GM21381 (cell line): ENCODE measurements at regions not wholly inside any gene's neighbourhood (a gene's known extent, or its start where the extent isn't known, plus 50 kb on each side); places are given as distances from the start of the nearest gene placed in this dataset.

Source experiments
- ATAC-seq: cut with Tn5 transposase; IDR thresholded peaks from one replicate; pipeline ENCODE4 v1.9.1; 2021; ENCODE audit warnings: mild to moderate bottlenecking, moderate library complexity; ENCODE audit not compliant: unreplicated experiment

DNA sequence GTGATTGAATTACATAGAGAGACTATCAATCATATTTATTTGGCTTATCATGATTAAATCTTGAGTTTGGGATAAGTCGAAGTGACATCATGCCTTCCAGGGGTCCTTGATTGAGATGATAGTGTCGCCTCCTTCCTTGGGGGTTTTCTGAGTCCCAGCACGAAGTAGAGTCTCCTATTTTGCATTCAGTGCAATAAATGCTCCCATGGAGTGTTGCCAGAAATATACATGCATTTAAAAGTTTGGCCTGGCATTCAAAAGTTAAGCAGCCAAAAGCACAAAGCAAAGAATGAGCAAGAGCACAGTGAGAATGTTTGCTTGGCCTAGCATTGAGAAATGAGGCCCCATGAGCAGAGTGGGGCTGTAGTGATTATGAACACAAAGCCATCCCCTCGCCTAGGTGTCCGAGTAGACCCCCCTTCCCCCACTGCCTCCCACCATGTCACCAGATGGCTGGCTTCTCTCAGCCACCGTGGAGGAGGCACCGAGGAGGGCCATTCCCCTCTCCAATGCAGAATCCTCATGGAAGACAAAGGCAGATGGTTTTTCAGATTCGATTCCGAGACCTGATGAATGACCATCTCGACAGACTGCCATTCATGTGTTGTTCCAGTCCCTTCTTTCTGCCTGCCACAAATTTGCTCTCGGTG lies 58.8 kb upstream of the UBL3 start:
- no peak for ATAC-seq

DNA sequence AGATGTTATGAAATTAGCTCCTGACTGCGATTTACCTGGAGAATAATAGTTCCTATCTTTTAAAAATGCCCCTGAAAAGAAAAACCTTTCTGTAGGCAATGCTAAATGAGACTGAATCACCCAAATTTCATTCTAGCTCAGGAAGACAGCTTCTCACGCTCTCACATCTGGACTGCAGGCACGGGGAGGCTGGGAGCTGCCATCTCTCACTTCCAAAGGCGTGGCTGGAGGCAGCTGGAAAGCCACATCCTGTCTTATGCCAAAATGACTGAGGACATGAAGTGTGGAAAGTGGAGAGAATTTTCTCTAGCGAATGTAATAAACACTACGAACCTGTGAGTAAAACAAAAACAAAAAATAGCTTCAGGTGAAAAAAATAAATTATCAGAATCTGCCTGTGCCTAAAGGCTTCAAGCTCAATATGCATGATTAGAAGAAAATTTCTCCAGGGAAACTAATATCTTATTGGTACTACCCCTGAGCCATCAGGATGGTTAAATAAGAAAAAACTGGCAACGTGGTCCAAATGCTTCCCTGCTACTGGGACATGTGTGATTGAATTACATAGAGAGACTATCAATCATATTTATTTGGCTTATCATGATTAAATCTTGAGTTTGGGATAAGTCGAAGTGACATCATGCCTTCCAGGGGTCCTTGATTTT lies 58.1 kb upstream of the UBL3 start:
- no peak for ATAC-seq

DNA sequence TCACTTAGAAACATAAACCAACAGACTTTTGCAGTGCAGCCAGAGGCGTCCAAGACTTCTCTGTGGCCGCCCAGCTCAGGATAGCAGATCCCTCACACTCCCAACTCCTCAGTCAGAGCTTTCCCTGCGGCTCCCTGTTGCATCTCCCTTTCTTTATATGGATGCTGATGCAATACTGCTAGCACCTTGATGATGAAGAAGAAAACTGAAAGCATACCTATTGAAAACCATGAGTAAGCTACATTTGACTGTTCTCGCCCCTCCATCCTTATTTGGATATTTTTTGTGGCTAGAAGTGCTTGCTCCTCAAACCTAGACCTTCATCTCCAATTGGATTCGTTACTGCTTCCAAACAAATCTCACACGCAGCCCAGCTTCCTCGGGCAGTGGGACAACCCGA lies 57.3 kb upstream of the UBL3 start:
- ATAC-seq = no peak

DNA sequence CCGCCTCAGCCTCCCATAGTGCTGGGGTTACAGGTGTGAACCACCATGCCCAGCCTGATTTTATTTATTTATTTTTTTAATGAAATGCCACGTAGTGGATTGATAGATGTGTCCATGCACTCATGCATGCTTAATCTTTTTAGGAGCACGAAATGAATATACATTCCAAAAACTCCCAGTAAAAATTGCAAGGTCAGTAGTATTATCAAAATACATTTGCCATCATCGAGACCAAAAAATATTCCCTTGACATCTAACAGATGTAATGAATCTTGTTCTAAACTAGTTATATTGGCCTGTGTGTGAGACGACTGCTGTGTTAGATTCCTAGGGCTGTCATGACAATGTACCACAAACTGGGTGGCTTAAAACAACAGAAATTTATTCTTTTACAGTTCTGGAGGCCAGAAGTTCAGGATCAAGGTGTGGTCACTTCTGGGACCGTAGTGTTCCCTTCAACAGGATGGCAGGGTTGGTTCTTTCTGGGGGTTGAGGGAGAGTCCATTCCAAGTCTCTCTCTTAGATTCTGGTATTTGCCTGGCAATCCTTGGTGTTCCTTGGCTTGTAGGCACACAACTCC lies 56.1 kb upstream of the UBL3 start:
- no peak for ATAC-seq

DNA sequence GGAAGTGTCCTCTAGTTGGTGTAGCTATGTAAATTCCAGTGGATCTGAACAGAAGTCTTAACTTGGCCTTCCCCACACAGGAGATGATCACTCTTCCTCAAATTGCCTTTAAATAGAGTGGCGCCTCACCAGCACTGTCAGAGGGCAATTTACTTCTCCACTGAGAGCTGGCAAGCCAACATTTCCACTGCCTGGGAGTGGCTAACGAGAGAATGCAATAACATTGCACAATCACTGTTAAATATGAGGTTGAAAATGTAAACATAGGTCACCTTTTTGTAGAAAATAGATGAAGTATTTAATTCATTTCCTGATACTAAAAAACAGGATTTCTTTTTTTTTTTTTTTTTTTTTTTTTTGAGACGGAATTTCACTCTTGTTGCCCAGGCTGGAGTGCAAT lies 55.4 kb upstream of the UBL3 start:
- no peak for ATAC-seq

DNA sequence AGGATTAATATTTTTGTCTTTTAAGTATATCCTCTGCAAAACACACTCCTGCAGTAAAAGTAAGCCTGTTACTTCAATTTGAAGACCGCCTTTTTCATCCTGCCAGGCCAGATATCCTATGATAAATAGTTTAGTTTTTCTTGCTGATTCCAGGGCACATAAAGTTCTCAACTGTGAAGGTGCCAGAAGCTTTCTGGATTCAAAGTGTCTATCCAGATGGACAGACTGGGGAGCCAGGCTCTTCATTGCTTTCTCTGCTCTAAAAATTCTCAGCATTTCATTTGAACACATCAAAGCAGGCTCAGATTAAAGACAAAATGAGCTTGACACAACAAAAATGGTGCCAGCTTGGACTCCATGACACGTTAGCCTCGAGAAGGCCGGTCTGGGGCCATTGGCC lies 53.6 kb upstream of the UBL3 start:
- no peak for ATAC-seq

DNA sequence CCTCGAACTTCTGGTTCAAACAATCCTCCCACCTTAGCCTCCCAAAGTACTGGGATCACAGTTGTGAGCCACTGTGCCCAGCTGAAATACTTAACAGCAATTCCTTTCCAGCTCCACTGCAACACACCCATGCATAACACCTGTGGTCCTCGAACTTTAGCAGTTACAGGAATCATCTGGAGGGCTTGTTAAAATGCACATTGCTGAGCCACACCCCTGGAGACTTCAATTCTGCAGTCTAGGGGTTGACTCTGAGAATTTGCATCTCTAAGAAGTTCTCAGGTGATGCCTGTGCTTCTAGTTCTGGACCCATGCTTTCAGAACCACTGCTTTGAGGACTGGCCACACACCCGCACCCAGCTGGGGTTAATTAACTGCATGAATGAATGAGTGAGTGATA lies 53.1 kb upstream of the UBL3 start:
- ATAC-seq = no peak

DNA sequence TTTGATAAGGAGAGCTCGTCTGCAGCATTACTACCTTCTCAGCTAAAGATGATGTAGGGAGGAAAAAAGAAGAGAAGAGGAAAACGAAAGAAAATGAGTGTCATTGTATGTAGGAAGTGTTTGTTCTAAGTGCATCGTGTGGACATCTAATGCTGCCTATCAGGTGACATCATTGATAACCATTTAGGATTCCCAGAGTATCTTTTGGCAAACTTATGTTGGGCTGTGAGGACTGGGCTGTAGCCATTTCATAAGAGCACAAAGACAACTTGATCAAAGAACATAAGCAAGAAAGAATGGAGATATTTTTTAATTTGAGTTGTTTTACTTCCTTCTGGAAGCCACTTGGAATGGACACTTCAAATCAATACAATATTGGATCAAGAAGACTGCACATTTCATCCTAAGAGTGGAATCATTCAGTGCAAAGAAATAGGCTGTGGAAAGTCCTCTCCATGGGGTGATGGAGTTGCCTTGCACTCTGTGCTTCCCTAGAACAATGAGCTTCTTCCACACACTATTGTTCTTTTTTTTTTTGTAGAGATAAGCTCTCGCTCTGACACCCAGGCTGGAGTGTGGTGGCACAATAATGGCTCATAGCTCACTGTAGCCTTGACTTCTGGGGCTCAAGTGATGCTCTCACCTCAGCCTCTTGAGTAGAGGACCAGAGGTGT lies 52.4 kb upstream of the UBL3 start:
- no peak for ATAC-seq

DNA sequence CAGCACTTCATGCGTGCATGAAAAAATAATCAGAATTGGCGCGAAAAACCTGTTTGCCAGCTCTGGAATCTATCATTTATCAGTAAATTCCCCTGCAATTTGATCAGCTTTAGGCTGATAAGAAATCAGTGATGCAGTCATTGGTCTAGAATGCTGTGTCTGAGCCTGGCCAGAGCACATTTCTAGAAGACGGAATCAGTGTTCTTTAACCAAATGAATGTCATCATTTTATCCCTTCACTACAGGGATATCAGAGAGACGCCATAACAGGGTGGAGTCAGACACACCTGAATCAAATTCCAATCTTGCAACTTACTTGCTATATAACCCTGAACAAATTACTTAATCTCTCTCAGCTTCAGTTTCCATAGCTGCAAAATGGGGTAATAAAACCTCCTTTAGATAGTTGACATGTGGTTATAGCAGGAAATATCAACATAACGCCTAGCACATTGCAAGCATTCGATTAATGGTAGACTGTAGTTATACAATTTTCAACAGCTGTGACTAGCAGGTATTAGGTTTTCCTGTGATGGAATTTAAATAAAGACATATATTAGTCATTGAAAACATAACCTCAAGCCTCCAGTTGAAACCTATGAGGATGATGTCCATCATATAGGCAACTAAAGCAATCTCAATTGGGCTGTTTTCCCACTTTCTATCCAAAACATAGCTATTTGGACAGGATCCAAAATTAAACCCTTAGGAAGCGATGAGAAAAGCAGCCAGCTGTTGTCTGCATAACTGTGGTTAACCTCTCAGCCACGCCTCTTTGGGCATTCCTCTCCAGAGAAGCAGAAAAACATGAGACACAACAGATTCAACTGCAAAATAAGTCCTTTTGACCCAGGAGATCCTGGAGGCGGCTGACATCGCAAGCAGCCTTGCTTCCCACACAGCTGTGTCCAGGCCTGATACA lies 51.6 kb upstream of the UBL3 start:
- no peak for ATAC-seq
